NT2/D1 (cell line): ENCODE measurements at regions not wholly inside any gene's neighbourhood (a gene's known extent, or its start where the extent isn't known, plus 50 kb on each side); places are given as distances from the start of the nearest gene placed in this dataset.

Experiments used
- DNase-seq: peaks from one replicate; pipeline ENCODE4 v3.0.0-alpha.2; 2011; ENCODE audit warnings: low read depth, low spot score
- H3K27me3 ChIP-seq: 2 replicates; pipeline ENCODE4 v1.6.0; 2011; ENCODE audit warnings: mild to moderate bottlenecking; ENCODE audit not compliant: insufficient read length, insufficient read depth
- H3K36me3 ChIP-seq: 2 replicates; pipeline ENCODE4 v1.6.1; 2011; ENCODE audit warnings: mild to moderate bottlenecking, low read length, mixed read lengths; ENCODE audit not compliant: insufficient read depth, insufficient read length
- H3K4me1 ChIP-seq: 2 replicates; pipeline ENCODE4 v1.5.1; 2011; ENCODE audit not compliant: insufficient read depth, insufficient read length
- H3K4me3 ChIP-seq: 2 replicates; pipeline ENCODE4 v1.5.1; 2011; ENCODE audit warnings: low read depth; ENCODE audit not compliant: insufficient read length
- H3K9ac ChIP-seq: 2 replicates; pipeline ENCODE4 v1.6.0; 2011; ENCODE audit warnings: low read depth; ENCODE audit not compliant: insufficient read length
- H3K9me3 ChIP-seq: 2 replicates; pipeline ENCODE4 v1.5.1; 2011; ENCODE audit warnings: mild to moderate bottlenecking, low read length; ENCODE audit not compliant: insufficient read depth
- SUZ12 ChIP-seq: IDR thresholded peaks from 2 replicates; pipeline ENCODE4 v1.6.1; 2011; ENCODE audit not compliant: insufficient read length, insufficient read depth; ENCODE audit errors: extremely low read depth
- YY1 ChIP-seq: IDR thresholded peaks from 2 replicates; pipeline ENCODE4 v1.6.1; 2011; ENCODE audit not compliant: insufficient read length, insufficient read depth
- ZNF274 ChIP-seq: IDR thresholded peaks from 2 replicates; pipeline ENCODE4 v1.6.1; 2011; ENCODE audit warnings: mild to moderate bottlenecking, low read depth, low read length

GRCh38 chr14:87230726-87231125 is 762.3 kb downstream of the GALC start:
- DNase-seq, result no peak
- no peaks in the 10 kb centered on the region for H3K27me3 ChIP-seq
- H3K4me3 ChIP-seq, result no peak overlapping the region
- no peaks in the 10 kb centered on the region for H3K4me1 ChIP-seq
- no peak for TF ChIP-seq SUZ12
- TF ChIP-seq ZNF274, result no peak
- TF ChIP-seq YY1, result no peak
- H3K9ac ChIP-seq, result no peak overlapping the region
- peaks cover 34% of the 10 kb centered on the region for H3K9me3 ChIP-seq
- no peaks in the 10 kb centered on the region for H3K36me3 ChIP-seq

DNA sequence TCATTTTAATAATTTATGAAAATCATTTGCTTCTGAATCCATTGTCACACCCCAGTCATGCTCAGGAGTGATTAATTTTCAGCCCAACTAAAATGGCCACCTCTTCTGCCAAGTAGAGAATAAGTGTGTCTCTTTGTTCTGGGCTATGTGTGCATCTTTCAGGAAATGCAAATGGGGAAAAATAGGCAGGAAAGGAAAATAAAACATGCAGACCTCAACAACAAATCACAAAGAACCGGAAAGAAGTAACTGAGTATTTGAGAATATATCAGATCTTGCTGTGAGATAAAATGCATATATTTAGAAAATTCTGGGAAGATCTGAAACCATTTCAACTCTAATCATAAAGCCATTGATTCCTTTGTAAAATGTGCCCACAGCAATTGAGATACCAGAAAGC is 763.9 kb downstream of the GALC start:
- Histone ChIP-seq H3K4me3 (no peak overlapping the region), H3K9me3 (peaks cover 34% of the 10 kb centered on the region), H3K4me1 (no peaks in the 10 kb centered on the region), H3K27me3 (no peaks in the 10 kb centered on the region), H3K36me3 (no peaks in the 10 kb centered on the region), H3K9ac (no peak overlapping the region)
- DNase-seq, result no peak
- TF ChIP-seq ZNF274 (no peak), SUZ12 (no peak), YY1 (no peak)

- DNase-seq, result no peak
- Histone ChIP-seq H3K27me3 (no peaks in the 10 kb centered on the region), H3K4me3 (no peak overlapping the region), H3K36me3 (no peaks in the 10 kb centered on the region), H3K9me3 (no peaks in the 10 kb centered on the region), H3K4me1 (no peaks in the 10 kb centered on the region), H3K9ac (no peak overlapping the region)
- TF ChIP-seq ZNF274 (no peak), SUZ12 (no peak), YY1 (no peak)
Observed at GRCh38 chr14:87217023-87217422, 776.0 kb downstream of the GALC start.

GRCh38 chr14:87214558-87214957 is 778.4 kb downstream of the GALC start:
- no peak for DNase-seq
- no peak overlapping the region for H3K4me3 ChIP-seq
- no peaks in the 10 kb centered on the region for H3K27me3 ChIP-seq
- no peaks in the 10 kb centered on the region for H3K36me3 ChIP-seq
- H3K4me1 ChIP-seq, result no peaks in the 10 kb centered on the region
- H3K9me3 ChIP-seq, result no peaks in the 10 kb centered on the region
- TF ChIP-seq YY1 (no peak), SUZ12 (no peak), ZNF274 (no peak)
- H3K9ac ChIP-seq, result no peak overlapping the region

- no peaks in the 10 kb centered on the region for H3K36me3 ChIP-seq
- no peaks in the 10 kb centered on the region for H3K27me3 ChIP-seq
Observed at GRCh38 chr14:87207756-87208155, 785.2 kb downstream of the GALC start.

GRCh38 chr14:87205811-87206210 is 787.2 kb downstream of the GALC start:
- H3K27me3 ChIP-seq, result no peaks in the 10 kb centered on the region
- no peak overlapping the region for H3K9ac ChIP-seq
- DNase-seq, result no peak
- H3K4me3 ChIP-seq, result no peak overlapping the region
- no peaks in the 10 kb centered on the region for H3K36me3 ChIP-seq
- no peaks in the 10 kb centered on the region for H3K4me1 ChIP-seq
- no peak for TF ChIP-seq YY1
- TF ChIP-seq SUZ12, result no peak
- no peak for TF ChIP-seq ZNF274
- H3K9me3 ChIP-seq, result no peaks in the 10 kb centered on the region

More at GRCh38 chr14:87207756-87208155, 785.2 kb downstream of the GALC start:
- no peak overlapping the region for H3K4me3 ChIP-seq
- TF ChIP-seq YY1 (no peak), SUZ12 (no peak), ZNF274 (no peak)
- no peak for DNase-seq
- no peak overlapping the region for H3K9ac ChIP-seq
- H3K9me3 ChIP-seq, result no peaks in the 10 kb centered on the region
- H3K4me1 ChIP-seq, result no peaks in the 10 kb centered on the region

- Histone ChIP-seq H3K4me3 (no peak overlapping the region), H3K36me3 (no peaks in the 10 kb centered on the region), H3K27me3 (no peaks in the 10 kb centered on the region), H3K4me1 (no peaks in the 10 kb centered on the region), H3K9me3 (no peaks in the 10 kb centered on the region), H3K9ac (no peak overlapping the region)
- no peak for DNase-seq
- TF ChIP-seq ZNF274 (no peak), YY1 (no peak), SUZ12 (no peak)
Observed at GRCh38 chr14:87203346-87203745, 789.6 kb downstream of the GALC start.

DNA sequence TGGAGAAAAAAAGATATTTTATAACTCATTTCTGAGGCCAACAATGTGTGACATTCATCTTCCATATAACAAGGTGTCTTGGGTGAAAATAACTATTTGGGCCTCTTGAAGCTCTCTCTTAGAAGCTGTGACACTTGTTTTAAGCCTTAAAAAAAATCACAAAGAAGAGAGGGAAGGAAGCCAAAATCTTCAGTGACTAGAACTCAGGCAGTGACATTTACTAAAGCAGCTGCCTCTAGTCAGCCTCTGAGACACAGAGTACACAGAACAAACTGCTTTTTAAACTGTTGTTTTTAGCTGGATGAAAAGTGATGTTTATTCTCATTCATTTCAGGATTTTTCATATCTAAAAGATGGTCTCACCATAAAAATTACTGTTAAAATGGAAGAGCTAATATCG is 793.6 kb downstream of the GALC start:
- H3K36me3 ChIP-seq, result no peaks in the 10 kb centered on the region
- TF ChIP-seq ZNF274, result no peak
- no peaks in the 10 kb centered on the region for H3K9me3 ChIP-seq
- no peak overlapping the region for H3K9ac ChIP-seq
- no peak overlapping the region for H3K4me3 ChIP-seq
- no peaks in the 10 kb centered on the region for H3K27me3 ChIP-seq
- DNase-seq, result no peak
- H3K4me1 ChIP-seq, result no peaks in the 10 kb centered on the region
